Omental fat pad (tissue), 3 donors: ENCODE measurements at regions not wholly inside any gene's neighbourhood (a gene's known extent, or its start where the extent isn't known, plus 50 kb on each side); places are given as distances from the start of the nearest gene placed in this dataset.

ENCODE experiments used
- ATAC-seq: fragments of 150-250 bp; one replicate; pipeline ENCODE4 v1.9.1; 2016; ENCODE audit warnings: mild to moderate bottlenecking, moderate library complexity; ENCODE audit not compliant: low FRiP score
- DNase-seq: peaks from one replicate; pipeline ENCODE4 v3.0.0-alpha.2; 2019; ENCODE audit warnings: low spot score
- TF ChIP-seq, protein P1 (sequence below), 3 donors: fragments of 450-650 bp; IDR thresholded peaks; one replicate each; pipeline ENCODE4 v1.5.1; 2016 to 2017; ENCODE audit warnings: antibody characterized with exemption in 3 of 3, mild to moderate bottlenecking in 3 of 3, moderate library complexity in 2 of 3

- DNase-seq (no peak), ATAC-seq (no peak)
Measured at GRCh38 chr2:67566958-67567635, 170.0 kb downstream of the ETAA1 start.

DNA sequence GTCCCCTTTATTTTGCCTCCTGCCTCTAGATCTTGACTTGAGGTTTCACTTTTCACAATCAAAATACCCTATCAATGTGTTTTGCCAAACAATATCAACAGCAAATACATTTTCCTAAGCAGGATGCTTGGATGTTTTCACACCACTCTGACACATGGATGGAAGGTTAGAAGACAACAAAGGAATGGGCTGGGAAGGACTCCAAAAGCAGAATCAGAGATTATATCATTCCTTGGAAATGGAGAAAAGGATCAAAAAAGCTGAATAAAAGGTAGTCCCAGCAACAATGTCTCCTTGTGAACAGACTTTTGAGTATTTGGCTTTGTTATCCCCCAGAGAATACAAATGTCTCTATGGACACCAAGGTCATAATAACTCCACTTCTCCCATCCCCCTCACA, 170.8 kb downstream of the ETAA1 start:
- DNase-seq (no peak), ATAC-seq (no peak)

More at GRCh38 chr2:67566958-67567635, 170.0 kb downstream of the ETAA1 start:
- TF ChIP-seq, protein P1, sequence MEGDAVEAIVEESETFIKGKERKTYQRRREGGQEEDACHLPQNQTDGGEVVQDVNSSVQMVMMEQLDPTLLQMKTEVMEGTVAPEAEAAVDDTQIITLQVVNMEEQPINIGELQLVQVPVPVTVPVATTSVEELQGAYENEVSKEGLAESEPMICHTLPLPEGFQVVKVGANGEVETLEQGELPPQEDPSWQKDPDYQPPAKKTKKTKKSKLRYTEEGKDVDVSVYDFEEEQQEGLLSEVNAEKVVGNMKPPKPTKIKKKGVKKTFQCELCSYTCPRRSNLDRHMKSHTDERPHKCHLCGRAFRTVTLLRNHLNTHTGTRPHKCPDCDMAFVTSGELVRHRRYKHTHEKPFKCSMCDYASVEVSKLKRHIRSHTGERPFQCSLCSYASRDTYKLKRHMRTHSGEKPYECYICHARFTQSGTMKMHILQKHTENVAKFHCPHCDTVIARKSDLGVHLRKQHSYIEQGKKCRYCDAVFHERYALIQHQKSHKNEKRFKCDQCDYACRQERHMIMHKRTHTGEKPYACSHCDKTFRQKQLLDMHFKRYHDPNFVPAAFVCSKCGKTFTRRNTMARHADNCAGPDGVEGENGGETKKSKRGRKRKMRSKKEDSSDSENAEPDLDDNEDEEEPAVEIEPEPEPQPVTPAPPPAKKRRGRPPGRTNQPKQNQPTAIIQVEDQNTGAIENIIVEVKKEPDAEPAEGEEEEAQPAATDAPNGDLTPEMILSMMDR (IDR thresholded peaks at IDR 0.05), result no peak

DNA sequence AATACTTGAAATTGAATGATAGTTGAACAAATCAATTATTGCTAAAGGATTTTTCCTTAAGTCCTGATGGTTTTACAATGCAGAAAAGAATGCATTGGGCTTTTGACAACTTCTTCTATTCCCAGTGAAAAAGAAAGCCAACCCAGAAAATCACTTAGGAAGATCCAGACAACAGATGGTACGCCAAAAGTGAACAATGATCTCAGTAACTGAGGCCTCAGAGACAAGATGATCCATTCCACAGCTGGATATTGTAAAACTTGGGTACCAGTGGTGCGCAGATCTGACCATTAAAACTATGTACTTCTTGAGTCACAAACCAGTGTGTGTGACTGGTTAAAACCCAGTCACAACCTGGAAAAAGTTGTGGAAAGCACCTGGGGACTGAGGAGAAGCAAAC, 173.5 kb downstream of the ETAA1 start:
- ATAC-seq, result no peak

More for the DNA sequence above, 170.8 kb downstream of the ETAA1 start:
- TF ChIP-seq, protein P1 (IDR thresholded peaks at IDR 0.05), result no peak

GRCh38 chr2:67571785-67572718, 174.9 kb downstream of the ETAA1 start:
- DNase-seq, result no peak
- no peak for ATAC-seq
- TF ChIP-seq, protein P1 (IDR thresholded peaks at IDR 0.05), result no peak

More for the DNA sequence above, 173.5 kb downstream of the ETAA1 start:
- DNase-seq, result no peak
- TF ChIP-seq, protein P1 (IDR thresholded peaks at IDR 0.05), result no peak

DNA sequence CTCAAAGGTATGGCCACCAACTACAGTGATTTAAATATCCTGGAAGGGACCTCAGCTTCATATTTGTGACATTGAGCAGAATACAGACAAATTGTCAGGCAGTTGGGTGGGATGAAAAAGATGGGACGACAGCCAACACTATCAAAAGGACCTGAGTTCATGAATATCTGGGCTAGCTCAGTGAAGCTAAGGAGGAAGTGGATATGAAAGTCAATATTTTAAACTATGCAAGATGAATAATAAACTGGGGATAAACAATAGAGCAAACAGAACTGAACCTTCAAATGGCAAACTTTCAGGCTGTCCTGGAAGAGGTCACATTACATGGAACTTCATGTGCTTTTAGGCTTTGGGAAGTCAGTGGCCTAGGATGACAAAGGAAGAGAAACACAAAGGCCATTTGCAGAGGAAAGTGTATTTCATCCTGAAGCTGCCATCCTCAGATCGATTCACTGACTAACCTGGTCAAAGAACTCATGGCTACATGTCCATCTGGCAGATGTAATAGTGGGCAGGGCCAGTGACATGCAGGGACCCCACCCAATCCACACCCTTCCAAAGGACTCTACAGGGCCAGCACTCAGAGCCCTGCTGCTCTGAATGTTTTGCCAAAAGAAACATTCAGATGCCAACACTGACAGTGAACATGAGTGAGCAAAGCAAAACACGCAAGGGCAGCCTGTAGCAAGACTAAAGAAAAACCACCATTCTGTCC, 175.7 kb downstream of the ETAA1 start:
- no peak for ATAC-seq
- no peak for DNase-seq
- TF ChIP-seq, protein P1 (IDR thresholded peaks at IDR 0.05), result no peak

DNA sequence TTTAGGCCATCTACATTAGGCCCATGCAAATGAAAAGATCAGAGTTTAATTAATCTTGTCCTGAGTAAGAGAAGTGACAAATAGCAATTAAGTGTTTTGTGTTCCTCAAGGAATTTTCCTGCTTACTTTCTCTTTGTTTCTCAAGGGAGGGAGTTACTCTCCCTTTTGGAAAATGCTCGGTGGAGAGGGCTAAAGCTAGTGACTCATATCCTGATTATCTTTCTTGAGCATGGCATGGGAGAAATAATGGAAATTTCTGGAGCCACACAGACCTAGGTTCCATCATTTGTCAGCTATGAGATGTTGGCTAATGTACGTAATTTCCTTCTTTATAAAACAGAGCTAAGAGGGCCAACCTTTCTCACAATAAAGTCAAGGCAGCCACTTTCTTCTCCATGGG, 177.1 kb downstream of the ETAA1 start:
- TF ChIP-seq, protein P1 (IDR thresholded peaks at IDR 0.05), result no peak
- DNase-seq (no peak), ATAC-seq (peak; percentile 51)
